CD4-positive, alpha-beta T cell treated with Interleukin-15 for 1 hour (primary cell): ENCODE measurements at regions not wholly inside any gene's neighbourhood (a gene's known extent, or its start where the extent isn't known, plus 50 kb on each side); places are given as distances from the start of the nearest gene placed in this dataset.
"Not testable (repeated sequence)": the region's sequence is repeated elsewhere in the genome, so short reads cannot be mapped to it uniquely, and the experiment has no call there.

Experiments used
- DNase-seq: peaks from one replicate; pipeline ENCODE4 v3.0.0-alpha.2; 2020

DNA sequence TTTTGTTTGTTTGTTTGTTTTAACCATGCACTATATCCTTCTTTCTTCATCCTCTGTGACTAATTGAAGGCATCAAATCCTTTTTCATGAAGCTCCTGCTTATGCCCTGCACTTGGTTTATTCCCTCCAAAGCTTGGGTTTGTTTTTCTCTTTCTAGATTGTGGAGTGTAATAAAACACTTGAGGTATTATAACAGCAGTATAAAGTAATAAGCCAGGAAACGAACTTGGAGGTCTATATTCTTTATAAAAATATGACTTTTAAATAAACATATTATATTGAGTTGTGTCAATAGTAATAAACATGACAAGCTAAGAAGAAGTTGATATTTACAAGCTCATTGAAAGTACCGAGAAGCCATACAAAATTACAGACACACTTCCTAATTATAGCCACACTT is 659.4 kb downstream of the RFPL4B start:
- no peak for DNase-seq

DNA sequence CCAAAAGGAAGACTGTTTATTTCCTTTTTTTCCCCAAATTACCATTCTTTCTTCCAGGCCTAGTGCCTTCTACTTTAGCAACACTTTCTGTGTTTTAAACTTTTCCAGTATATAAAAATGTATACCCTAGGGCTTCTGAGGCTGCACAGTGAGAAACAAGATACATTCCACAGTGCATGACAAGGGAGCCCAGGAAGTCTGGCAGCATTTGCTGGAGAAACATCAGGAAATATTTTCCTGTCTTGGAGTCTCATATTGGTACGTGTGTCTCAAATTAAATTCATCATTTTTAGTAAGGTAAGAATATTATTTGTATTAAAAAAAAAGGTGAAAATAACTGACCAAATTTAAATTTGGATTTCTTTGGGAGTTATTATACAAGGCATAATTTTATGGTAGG is 662.6 kb downstream of the RFPL4B start:
- no peak for DNase-seq

DNA sequence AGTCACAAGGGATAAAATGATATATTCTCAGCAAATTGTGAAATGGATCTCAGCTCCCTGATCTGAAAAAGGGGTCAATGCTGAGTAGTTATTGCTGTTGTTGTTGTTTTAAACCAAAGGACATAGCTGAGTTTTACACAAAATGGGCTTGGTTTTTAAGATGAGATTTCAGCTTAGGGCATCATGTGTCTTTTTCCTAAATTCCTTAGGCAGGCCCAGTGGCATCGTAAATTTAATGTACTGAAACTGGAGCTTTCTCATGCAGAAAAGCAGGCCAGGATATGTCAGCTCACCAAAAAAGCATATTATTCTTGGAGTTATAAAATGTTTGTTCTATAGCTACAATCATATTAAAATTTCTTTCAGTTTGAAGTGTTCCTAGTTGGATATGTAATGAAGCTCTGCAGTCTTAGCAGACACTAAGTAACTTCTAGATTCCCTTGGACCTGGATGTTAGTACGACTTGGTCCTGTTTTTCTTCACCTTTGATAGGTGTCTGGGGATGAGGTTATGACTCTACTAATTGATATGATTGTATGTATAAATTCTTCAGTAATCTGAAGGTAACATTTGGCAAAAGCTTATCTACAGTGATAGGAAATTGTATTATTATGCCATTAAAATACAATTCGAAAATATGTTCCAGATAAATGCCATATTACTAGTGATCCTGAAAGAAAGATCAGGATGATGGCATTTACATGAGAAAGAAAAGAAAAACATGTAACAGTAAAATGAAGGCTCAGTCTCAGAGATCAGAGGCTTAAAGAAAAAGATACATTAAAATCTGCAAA is 663.3 kb downstream of the RFPL4B start:
- no peak for DNase-seq

- DNase-seq: no peak
Observed at GRCh38 chr6:113011389-113011788, 664.3 kb downstream of the RFPL4B start.

- DNase-seq: no peak
Observed at GRCh38 chr6:113011801-113012200, 664.7 kb downstream of the RFPL4B start.

DNA sequence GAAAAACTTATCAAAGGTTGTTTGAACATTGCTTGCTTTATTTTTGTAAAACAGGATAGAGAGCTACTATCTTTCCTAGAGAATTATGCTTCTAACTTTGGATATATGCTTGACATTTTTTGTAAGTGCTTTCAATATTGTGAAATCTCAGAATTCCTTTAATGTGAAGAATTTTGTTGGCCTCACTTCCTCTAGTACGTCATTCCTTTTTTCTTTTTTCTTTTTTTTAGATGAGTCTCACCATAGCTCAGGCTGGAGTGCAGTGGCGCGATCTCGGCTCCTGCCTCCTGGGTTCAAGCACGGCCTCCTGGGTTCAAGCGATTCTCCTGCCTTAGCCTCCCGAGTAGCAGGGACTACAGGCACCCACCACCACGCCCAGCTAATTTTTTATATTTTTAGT is 668.1 kb downstream of the RFPL4B start:
- DNase-seq: no peak

DNA sequence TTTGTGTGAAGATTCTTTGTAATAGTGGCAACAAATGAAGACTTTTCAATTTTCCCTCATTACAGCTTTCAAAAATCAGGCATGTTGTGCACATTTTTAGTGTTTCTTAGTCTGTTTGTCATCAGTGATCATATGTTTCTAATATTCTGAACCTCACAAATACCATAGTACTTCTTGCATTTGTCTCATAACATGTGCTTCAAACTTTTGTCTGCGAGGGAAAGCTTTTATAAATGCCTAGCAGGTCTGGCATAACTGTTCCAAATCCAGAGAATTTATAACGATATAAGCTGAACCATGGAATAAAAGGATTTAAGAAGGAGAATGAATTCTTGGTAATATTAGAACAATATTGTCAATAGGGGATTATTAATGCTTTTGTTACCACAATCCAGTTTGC is 670.2 kb downstream of the RFPL4B start:
- no peak for DNase-seq

DNA sequence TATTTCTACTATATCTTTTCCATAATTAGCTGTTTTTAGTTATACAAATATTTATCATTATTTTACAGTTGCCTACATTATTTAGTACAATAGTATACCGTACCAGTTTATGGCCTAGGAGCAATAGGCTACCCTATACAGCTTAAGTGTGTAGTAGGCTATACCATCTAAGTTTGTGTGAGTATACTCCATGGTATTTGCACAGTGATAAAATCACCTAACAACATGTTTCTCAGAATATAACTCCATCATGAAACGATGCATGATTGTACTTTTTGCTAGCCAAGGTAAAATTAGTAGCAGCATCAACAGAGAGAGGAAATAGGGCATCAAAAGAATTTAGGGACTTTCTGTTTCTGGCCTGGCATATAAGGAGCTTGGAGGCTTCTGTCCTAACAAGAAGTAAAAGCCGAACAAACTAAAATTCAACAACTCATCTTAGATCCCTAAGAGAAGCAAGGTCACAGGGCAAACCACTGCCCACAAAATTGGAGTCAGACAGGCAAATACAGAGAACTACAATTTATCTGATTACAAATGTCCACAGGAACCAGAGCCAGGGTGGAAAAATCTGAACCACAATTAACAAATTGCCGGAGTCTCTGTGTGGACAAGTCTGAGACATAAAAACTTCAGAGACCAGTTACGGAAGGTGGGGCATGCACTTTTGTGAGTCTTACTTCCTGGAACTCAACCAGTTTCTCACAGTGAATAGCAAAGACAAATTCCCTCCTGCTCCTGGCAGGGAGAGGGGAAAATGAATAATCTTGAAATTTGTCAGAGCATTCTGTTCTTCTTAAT is 671.4 kb downstream of the RFPL4B start:
- no peak for DNase-seq

GRCh38 chr6:113019176-113019575 is 672.0 kb downstream of the RFPL4B start:
- no peak for DNase-seq

DNA sequence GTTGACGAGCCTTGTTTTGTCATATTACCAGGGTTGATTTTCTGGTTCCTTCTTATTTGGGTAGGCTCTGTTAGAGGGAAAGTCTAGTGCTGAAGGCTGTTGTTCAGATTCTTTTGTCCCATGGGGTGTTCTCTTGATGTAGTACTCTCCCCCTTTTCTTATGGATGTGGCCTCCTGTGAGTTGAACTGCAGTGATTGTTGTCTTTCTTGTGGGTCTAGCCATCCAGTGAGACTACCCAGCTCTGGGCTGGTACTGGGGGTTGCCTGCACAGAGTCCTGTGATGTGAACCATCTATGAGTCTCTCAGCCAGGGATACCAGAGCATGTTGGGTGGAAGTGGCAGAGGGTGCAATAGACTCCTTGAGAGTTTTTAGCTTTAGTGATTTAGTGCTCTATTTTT is 680.6 kb downstream of the RFPL4B start:
- no peak for DNase-seq

DNA sequence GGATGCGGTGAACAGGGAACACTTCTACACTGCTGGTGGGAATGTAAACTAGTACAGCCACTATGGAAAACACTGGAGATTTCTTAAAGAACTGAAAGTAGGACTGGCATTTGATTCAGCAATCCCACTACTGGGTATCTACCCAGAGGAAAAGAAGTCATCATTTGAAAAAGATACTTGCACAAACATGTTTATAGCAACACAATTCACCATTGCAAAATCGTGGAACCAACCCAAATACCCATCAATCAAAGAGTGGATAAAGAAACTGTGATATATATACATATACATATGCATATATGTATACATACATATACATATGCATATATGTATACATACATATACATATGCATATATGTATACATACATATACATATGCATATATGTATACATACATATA is 682.0 kb downstream of the RFPL4B start:
- not testable (repeated sequence) for DNase-seq

- DNase-seq: no peak
Observed at GRCh38 chr6:113031591-113032238, 684.6 kb downstream of the RFPL4B start.

- DNase-seq: no peak
Observed at GRCh38 chr6:113039005-113039404, 691.9 kb downstream of the RFPL4B start.

DNA sequence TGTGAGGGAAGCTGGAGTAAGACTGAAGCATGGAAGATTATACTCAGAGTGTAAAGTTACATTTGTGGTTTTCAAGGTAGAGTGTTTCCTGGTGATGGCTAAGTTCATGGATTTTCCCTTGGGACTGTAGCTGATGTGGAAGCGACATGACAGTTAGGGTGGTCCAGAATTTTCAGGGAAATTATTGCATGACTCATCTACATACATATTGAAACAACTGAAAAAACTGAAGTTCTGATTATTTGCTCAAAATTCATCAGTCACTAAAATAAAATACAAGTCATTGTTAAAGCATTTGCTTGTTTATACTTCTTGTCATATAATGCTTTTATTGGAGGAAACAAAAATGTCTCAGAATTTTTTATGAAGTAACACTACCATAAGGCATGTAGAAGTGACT is 700.0 kb downstream of the RFPL4B start:
- DNase-seq: no peak

DNA sequence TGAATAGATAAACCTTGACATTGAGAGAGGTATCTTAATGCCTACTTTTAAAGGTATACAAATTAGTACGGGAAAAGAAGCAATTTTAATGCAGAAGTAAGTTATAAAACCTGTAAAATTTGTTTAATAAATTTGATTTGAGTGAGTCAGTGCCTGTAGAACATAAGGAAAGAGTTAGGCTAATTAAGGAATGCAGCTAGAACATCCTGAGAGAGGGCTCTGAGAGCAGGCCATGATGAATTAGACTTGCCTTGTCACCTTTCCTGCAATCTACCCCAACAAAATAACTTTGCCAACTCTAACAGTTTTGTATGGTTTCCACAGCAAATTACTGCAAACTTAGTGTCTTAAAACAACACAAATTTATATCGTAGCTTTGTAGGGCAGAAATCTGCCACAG is 700.8 kb downstream of the RFPL4B start:
- DNase-seq: no peak

GRCh38 chr6:113048741-113049140 is 701.6 kb downstream of the RFPL4B start:
- DNase-seq: no peak

- no peak for DNase-seq
Observed at GRCh38 chr6:113049190-113049589, 702.1 kb downstream of the RFPL4B start.

DNA sequence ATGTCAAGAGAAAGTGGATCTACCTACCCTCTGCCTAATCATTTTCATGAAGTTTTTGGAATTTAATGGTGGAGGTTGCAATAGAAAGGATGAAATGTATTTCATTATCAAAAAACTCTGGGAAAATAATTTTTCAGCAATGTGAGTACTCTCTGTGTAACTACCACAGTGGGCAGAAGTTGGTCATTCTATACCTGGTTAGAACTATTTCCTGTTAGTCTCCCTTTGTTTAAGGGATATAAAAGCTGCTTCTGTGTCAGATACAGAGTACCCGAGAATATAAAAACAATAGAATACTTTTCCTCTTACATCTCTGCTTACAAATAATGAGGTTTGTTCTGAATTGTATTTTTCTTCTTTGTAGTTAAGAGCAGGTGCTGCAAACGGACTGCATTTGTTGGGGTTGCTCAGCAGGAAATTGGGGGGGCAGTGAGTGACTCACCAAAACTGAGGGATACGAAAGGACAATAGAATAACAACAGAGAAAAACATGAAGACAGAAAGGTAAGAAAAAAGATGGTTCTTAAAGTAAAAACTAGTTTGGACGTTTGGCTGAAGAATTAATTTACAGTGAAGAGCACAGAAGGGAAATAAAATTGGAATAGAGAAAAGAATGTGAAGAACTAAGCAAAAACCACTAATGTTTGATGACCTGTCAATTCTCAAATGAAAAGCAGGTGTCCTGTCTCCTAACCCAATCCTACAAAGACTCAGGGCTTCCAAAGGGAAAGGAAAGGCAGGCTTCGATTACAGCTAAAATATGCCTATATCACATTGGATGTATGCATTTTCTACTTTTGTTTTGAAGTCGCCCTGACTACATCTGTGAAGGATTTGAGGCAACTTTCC is 703.1 kb downstream of the RFPL4B start:
- no peak for DNase-seq

DNA sequence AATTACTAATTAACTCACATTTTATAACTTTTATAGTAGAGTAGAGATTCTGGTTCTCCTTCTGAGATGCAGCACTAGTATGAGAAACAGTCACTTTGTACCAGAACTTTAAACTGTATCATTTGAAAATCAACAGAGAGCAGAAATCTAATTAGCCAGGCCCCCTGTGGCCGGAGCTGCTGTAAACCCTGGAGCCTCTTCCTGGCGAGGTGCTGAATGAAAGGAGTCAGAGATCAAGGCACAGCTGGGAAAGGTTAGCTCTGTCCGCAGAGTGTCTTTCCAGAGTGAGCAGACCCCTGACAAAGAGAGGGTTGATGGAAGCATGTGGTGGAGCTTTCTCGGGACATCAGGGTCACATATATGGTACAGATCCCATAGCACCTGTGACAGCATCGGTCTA is 703.8 kb downstream of the RFPL4B start:
- DNase-seq: no peak

GRCh38 chr6:113052506-113052905 is 705.4 kb downstream of the RFPL4B start:
- DNase-seq: no peak

GRCh38 chr6:113055061-113055460 is 707.9 kb downstream of the RFPL4B start:
- DNase-seq: no peak

- DNase-seq: no peak
Observed at GRCh38 chr6:113055998-113056397, 708.9 kb downstream of the RFPL4B start.

DNA sequence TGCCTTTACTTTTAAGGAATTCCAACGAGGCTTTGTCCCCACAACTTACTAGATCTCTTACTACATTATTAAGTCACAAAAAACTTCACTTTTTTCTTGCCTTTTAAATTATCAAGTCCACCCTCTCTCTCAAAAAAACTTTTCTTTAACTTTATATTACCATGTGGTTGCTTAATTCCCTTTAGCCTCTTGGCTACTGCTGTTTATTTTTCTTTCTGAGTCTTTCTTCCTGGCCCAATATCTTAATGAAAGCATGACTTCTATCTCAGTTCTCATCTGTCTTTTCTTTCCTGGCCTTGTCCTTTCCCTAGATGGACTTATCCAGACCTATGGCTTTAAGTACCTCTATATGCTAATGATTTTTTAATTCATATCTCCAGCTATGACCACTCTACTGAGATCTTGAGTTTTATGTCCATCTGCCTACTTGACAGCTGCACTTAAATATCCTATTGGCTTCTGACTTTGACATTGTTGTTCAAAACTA is 710.5 kb downstream of the RFPL4B start:
- DNase-seq: no peak
